ENCODE measurements at regions not wholly inside any gene's neighbourhood (a gene's known extent, or its start where the extent isn't known, plus 50 kb on each side); places are given as distances from the start of the nearest gene placed in this dataset.

DNA sequence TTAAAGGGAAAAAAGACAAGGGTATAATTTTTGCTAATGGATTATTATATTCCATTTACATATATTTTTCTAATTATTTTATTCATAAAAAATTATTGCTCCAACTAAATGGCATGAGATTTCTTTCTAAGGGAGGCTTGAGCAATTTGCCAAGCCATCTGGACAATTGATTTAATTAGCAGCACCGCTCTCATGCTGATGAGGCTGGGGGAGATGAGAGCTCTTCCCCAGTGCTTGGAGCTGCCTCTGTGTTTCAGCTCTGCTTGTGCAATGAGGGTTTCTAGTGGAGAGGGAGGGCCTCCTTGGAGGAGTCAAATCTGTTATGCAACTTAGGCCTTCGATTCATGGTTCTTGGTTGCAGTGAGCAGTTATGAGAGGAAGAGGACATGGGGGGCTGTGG, 574.3 kb downstream of the TCERG1L start:
- peaks cover 2% of the 10 kb centered on the region for H3K27me3 Mint-ChIP-seq (ENCODE audit: low read depth)
- H3K9me3 Mint-ChIP-seq = no peaks in the 10 kb centered on the region
- no peak overlapping the region for H3K4me3 Mint-ChIP-seq
- intact Hi-C loops (cut with micrococcal nuclease) = no loop called here
- H3K4me1 Mint-ChIP-seq (ENCODE audit: low read depth) = no peaks in the 10 kb centered on the region
- CTCF ChIA-PET = no interaction called here
- DNase-seq = no peak
- H3K27ac Mint-ChIP-seq = no peak overlapping the region
- no peaks in the 10 kb centered on the region for H3K36me3 Mint-ChIP-seq (ENCODE audit: low read depth)

DNA sequence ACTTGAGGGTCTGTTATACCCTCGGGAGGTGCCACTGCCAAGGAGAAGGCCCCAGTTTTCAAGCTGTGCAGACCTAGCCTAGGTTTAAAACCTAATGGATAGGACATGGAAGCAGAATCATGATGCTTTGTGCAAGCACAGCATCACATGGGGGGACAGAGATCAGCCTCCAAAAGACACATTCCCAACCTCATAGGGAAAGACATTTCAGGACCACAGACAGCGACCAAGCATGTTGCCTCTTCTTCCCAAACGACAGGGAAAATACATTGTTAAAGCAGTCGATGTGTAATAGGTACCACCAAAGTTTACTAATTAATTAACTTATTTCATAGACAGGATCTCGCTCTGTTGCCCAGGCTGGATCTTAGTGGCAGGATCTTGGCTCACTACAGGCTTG, 573.9 kb downstream of the TCERG1L start:
- Mint-ChIP-seq H3K4me3 (no peak overlapping the region), H3K4me1 (ENCODE audit: low read depth) (no peaks in the 10 kb centered on the region), H3K27ac (no peak overlapping the region), H3K36me3 (ENCODE audit: low read depth) (no peaks in the 10 kb centered on the region), H3K27me3 (ENCODE audit: low read depth) (peaks cover 2% of the 10 kb centered on the region), H3K9me3 (no peaks in the 10 kb centered on the region)
- DNase-seq = no peak
- intact Hi-C loops (cut with micrococcal nuclease) = no loop called here
- CTCF ChIA-PET = no interaction called here

DNA sequence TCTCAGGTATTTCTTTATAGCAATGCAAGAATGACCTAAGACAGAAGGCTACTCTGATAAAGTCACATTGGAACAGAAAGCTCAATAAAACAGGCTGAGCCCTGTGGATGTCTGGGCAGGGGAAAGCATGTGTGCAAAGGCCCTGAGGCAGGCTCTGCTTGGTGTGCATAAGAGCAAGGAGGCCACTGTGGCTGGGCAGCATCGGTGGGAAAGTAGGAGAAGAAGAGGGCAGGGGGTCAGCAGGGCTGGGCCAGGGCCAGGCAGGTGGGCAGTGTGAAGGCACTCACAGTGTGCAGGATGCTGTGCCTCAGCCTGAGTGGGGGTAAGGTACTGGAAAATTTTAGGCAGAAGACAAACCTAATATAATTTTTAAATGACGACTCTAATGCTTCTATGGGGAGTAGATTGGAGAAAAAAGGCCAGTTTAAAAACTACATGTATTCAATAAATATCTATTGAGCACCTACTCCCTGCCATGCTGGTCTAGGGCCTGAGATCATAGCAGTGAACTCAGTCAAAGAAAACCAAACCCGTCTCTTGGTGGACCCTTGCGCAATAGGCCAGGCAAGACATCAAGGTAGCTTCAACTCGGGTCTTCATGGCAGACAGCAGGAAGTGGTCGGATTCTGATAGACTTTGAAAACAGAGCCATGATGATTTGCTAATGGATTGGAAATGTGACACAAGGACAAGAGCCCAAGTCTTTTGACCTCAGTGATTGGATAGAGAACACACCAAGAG, 572.3 kb downstream of the TCERG1L start:
- CTCF ChIA-PET = no interaction called here
- no peak overlapping the region for H3K27ac Mint-ChIP-seq
- H3K36me3 Mint-ChIP-seq (ENCODE audit: low read depth) = no peaks in the 10 kb centered on the region
- no peaks in the 10 kb centered on the region for H3K4me1 Mint-ChIP-seq (ENCODE audit: low read depth)
- intact Hi-C loops (cut with micrococcal nuclease) = no loop called here
- H3K9me3 Mint-ChIP-seq = no peaks in the 10 kb centered on the region
- H3K27me3 Mint-ChIP-seq (ENCODE audit: low read depth) = peaks cover 2% of the 10 kb centered on the region
- no peak for DNase-seq
- H3K4me3 Mint-ChIP-seq = no peak overlapping the region

DNA sequence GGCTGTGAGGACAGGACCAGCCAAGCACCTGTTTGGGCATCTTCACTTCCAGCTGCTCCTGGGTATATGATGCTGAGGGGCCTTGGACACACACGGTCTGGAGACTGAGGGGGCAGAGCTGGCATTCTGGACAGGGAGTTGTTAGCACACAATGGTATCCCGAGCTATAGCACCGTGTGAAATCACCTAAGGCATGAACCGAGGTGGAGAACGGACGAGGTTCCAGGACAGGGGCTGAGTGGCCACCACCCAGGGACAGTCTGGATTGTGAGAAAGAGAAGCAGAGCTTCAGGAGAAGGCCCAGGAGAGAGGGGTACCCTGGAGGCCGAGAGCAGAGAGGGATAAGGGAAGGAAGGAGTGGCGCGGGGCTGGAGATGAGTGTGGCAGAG, 571.8 kb downstream of the TCERG1L start:
- no peaks in the 10 kb centered on the region for H3K36me3 Mint-ChIP-seq (ENCODE audit: low read depth)
- H3K27me3 Mint-ChIP-seq (ENCODE audit: low read depth) = no peaks in the 10 kb centered on the region
- CTCF ChIA-PET = no interaction called here
- no peaks in the 10 kb centered on the region for H3K4me1 Mint-ChIP-seq (ENCODE audit: low read depth)
- H3K4me3 Mint-ChIP-seq = no peak overlapping the region
- H3K27ac Mint-ChIP-seq = no peak overlapping the region
- no peaks in the 10 kb centered on the region for H3K9me3 Mint-ChIP-seq
- intact Hi-C loops (cut with micrococcal nuclease) = no loop called here
- no peak for DNase-seq

DNA sequence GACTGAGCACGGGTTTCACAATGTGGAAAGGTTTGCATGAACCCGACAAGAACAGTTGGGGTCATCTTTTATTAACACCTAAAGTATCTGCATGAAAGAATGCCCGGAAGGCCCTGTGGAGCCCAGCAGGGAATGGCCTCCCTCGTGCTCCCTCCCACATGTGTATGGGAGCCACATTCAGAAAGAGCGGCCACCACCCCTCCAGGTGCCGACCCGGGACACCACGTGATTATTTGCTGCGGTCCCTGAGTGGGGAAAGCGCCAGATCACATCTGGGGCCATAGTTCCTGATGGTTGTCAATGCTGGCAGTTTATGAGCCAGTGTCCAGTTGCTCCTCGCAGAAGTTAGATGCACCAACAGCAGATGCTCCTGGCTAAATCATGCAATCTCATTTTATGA, 571.4 kb downstream of the TCERG1L start:
- intact Hi-C loops (cut with micrococcal nuclease) = no loop called here
- H3K27me3 Mint-ChIP-seq (ENCODE audit: low read depth) = no peaks in the 10 kb centered on the region
- H3K4me1 Mint-ChIP-seq (ENCODE audit: low read depth) = no peaks in the 10 kb centered on the region
- CTCF ChIA-PET = no interaction called here
- H3K9me3 Mint-ChIP-seq = no peaks in the 10 kb centered on the region
- DNase-seq = no peak
- H3K36me3 Mint-ChIP-seq (ENCODE audit: low read depth) = no peaks in the 10 kb centered on the region
- H3K4me3 Mint-ChIP-seq = no peak overlapping the region
- H3K27ac Mint-ChIP-seq = no peak overlapping the region

DNA sequence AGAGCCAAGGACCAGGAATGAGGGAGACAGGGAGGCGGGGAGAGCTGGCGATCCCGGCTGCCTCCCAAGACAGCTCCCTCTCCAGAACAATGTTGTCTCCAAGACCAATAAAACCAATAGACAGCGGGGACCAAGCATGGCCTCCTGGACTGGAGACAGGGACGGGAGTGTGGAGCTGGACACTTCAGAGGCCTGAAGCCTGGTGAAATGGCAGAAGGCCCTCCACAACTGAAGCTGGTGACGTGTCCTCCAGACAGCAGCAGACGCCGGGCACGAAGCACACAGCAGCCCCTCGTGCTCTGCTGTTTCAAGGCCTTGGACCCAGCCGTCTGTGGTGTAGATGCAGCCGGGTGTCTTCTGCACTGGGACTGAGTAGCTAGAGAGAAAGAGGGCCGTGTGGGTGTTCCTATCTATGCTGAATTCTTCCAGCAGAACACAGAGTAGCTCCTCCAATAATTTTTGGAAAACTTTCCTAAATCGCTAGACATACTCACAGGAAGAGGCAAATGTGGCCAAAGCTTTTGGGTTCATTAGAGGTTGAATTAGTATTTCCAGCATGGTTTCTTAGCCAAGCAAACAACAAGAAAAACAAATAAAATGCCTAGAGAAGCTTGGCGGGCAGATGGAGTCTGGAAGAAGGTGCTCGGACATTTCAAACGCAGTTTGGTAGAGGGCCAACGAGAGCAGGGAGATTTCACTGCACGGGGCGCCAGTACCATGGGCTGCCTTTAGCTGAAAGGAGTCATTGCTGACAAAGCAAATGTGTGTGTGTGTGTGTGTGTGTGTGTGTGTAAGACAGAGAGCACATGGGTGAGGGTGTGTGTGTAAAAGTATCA, 570.4 kb downstream of the TCERG1L start:
- no peak overlapping the region for H3K4me3 Mint-ChIP-seq
- no peak for DNase-seq
- no peaks in the 10 kb centered on the region for H3K36me3 Mint-ChIP-seq (ENCODE audit: low read depth)
- H3K9me3 Mint-ChIP-seq = no peaks in the 10 kb centered on the region
- CTCF ChIA-PET = no interaction called here
- no peak overlapping the region for H3K27ac Mint-ChIP-seq
- H3K4me1 Mint-ChIP-seq (ENCODE audit: low read depth) = no peaks in the 10 kb centered on the region
- intact Hi-C loops (cut with micrococcal nuclease) = no loop called here
- H3K27me3 Mint-ChIP-seq (ENCODE audit: low read depth) = no peaks in the 10 kb centered on the region

DNA sequence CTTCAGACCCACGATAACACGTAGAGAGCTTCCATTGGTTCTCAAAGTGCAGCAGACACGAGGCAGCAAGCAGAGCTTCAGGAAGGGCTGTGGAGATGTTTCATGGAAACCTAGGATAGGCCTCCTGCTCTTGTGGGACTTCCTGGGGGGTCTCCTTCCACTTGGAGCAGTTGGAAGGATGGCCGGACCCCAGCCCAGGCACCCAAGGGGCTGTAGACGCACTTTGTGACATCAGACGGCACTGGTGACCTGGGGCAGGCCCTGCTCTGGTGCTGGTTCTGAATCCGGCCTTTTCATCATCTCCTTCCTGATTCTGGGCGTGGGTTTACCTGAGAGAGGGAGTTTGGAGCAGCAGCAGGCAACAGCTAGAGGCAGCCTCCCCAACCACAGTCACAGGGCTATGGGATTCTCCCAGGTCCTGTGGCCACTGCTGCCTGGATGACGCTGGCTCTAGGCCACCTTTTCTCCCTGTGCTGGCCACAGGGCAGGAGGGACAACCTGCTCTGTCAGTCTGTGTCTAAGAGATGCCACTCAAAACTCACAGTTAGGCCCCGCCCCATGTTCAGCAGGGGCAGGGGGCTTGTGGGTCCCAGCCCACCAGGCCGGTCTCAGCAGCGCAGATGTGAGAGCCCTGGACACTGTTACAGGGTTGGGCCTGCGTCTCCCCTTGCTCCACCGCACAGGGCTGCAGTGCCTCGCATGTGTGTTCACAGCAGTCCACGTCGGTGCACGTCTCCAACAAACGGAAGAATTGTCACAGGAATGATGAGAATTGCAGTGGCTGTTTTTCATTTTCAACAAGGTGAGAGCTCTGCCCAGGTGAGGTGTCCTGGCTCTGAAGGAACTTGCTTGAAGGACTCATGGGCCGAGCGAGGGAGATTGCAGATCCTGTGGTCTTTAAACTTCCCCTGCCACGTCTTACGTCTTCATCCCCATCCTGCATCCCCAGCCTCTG, 569.3 kb downstream of the TCERG1L start:
- intact Hi-C loops (cut with micrococcal nuclease) = no loop called here
- Mint-ChIP-seq H3K36me3 (ENCODE audit: low read depth) (no peaks in the 10 kb centered on the region), H3K27ac (no peak overlapping the region), H3K9me3 (no peaks in the 10 kb centered on the region), H3K27me3 (ENCODE audit: low read depth) (no peaks in the 10 kb centered on the region), H3K4me3 (no peak overlapping the region), H3K4me1 (ENCODE audit: low read depth) (no peaks in the 10 kb centered on the region)
- CTCF ChIA-PET = no interaction called here
- DNase-seq = no peak

DNA sequence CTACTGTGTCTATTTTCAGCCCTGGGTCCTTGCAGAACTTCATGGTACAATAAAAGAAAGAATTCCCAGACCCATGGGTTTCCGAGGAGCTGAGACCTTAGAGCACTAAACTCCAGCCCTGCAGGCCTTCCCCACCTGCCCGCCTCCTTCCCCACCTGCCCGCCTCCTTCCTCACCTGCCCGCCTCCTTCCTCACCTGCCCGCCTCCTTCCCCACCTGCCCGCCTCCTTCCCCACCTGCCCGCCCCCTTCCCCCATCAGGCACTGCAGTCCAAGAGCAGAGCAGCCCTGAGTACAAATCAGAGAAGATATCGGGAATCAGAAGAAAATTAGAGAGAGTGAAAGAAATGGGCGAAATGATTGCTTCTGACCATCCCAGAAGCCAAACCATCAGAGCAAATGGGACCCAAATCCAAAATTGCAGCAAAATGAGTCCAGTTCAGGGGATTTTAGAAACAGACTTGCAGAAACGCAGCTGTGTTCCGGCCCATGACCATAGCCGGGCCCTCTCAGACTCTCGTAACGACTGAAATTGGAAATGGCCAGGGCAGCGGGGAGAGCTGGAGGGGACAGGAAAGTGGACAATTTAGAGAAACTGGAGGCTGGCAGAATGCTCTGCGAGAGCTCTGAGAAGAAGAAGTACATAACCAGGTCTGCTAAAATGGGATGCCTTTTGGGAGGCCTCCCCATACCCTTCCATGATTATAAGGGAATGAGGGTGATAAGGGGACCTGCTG, 568.4 kb downstream of the TCERG1L start:
- Mint-ChIP-seq H3K36me3 (ENCODE audit: low read depth) (no peaks in the 10 kb centered on the region), H3K4me1 (ENCODE audit: low read depth) (no peaks in the 10 kb centered on the region), H3K27me3 (ENCODE audit: low read depth) (no peaks in the 10 kb centered on the region), H3K9me3 (no peaks in the 10 kb centered on the region), H3K27ac (no peak overlapping the region), H3K4me3 (no peak overlapping the region)
- CTCF ChIA-PET = no interaction called here
- intact Hi-C loops (cut with micrococcal nuclease) = no loop called here
- no peak for DNase-seq

DNA sequence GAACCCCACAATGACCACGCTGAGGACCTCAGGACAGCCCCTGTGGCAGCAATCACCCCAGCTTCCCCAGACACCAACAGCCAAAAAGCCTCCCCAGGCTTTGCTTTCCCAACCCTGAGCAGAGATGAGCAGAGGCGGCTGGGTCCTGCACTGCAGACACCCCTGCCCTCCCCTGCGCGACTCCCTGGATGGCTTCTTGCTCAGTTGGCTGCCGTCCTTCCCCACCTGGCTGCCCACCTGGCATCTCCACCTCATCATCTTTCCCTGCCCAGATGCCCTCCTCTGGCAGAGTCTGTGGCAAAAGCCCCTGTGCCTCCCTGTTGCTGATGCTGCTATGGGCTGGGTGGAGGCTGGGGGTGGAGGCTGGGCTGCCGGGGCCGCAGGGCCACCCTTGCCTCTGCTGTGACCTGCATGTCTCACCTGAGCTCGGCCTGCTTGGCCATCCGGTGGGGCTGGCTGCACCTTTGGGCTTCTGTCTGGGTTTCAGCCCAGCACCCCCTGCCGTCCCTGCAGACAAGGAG, 567.7 kb downstream of the TCERG1L start:
- H3K27me3 Mint-ChIP-seq (ENCODE audit: low read depth) = no peaks in the 10 kb centered on the region
- H3K36me3 Mint-ChIP-seq (ENCODE audit: low read depth) = no peaks in the 10 kb centered on the region

DNA sequence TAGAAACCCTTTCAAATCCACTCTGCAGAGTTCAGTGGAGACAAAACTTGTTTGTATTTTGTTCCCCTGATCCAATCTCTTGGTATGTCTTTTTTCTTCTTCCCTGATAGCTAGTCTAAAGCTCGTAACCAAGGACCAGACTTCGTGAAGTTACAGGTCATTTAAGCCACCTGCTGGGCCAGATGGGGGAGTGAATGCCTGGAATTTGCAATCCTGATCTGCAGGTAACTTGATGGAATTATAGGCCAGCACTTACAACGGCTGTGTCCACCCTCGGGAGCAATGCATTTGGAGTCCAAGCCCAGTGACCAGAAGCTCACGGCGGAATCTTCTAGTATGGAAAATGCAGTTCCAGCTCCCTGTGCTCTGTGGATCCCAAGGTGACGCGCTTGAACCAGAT, 566.9 kb downstream of the TCERG1L start:
- intact Hi-C loops (cut with micrococcal nuclease) = no loop called here
- H3K4me1 Mint-ChIP-seq (ENCODE audit: low read depth) = no peaks in the 10 kb centered on the region
- H3K4me3 Mint-ChIP-seq = no peak overlapping the region
- H3K9me3 Mint-ChIP-seq = no peaks in the 10 kb centered on the region
- no peak for DNase-seq
- no peaks in the 10 kb centered on the region for H3K36me3 Mint-ChIP-seq (ENCODE audit: low read depth)
- no peaks in the 10 kb centered on the region for H3K27me3 Mint-ChIP-seq (ENCODE audit: low read depth)
- no peak overlapping the region for H3K27ac Mint-ChIP-seq
- CTCF ChIA-PET = no interaction called here

More for the DNA sequence above, 567.7 kb downstream of the TCERG1L start:
- Mint-ChIP-seq H3K27ac (no peak overlapping the region), H3K9me3 (no peaks in the 10 kb centered on the region), H3K4me1 (ENCODE audit: low read depth) (no peaks in the 10 kb centered on the region), H3K4me3 (no peak overlapping the region)
- intact Hi-C loops (cut with micrococcal nuclease) = no loop called here
- DNase-seq = no peak
- CTCF ChIA-PET = no interaction called here

DNA sequence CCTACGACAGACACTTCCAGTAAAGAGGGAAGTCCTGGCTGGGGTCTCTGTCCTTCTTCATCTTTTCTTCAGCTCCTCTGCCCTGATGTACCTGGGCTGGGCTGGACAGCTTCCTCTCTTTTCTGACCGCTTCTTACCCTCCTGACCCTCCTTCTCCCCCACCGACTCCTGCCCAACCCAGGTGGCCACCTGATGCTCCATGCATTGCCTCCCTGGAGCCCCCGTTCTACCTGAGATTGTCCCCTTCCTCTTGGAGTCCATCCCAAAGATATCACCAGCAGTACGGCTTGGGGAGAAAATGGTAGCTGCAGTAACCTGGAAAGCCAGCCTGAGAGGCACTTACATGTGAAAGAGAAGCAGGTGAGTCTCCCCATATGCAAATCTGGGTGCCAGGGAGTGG, 566.3 kb downstream of the TCERG1L start:
- Mint-ChIP-seq H3K4me1 (ENCODE audit: low read depth) (no peaks in the 10 kb centered on the region), H3K4me3 (no peak overlapping the region), H3K27ac (no peak overlapping the region)

DNA sequence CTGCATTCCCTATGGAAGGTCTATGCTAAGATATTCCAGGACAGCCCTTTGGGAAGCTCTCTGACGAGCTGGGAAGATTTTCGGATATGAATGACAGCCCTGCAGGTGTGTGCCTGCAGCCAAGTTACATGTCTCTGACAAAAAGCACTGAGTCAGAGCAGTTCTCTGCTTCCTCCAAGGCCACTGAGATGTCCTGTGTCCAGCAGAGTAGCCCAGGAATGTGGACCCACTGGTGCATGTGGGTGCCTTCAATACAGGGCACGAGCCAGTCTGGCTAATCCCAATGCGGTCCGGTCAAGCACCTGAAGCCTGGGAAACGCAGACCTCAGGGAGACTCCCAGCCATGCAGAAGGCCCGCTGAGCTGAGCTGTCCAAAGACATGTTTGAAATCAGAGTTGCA, 565.7 kb downstream of the TCERG1L start:
- no peak overlapping the region for H3K4me3 Mint-ChIP-seq
- H3K9me3 Mint-ChIP-seq = no peaks in the 10 kb centered on the region
- H3K27me3 Mint-ChIP-seq (ENCODE audit: low read depth) = no peaks in the 10 kb centered on the region
- CTCF ChIA-PET = no interaction called here
- intact Hi-C loops (cut with micrococcal nuclease) = no loop called here
- DNase-seq = no peak
- H3K27ac Mint-ChIP-seq = no peak overlapping the region
- H3K4me1 Mint-ChIP-seq (ENCODE audit: low read depth) = no peaks in the 10 kb centered on the region
- no peaks in the 10 kb centered on the region for H3K36me3 Mint-ChIP-seq (ENCODE audit: low read depth)

More for the DNA sequence above, 566.3 kb downstream of the TCERG1L start:
- intact Hi-C loops (cut with micrococcal nuclease) = no loop called here
- Mint-ChIP-seq H3K27me3 (ENCODE audit: low read depth) (no peaks in the 10 kb centered on the region), H3K9me3 (no peaks in the 10 kb centered on the region), H3K36me3 (ENCODE audit: low read depth) (no peaks in the 10 kb centered on the region)
- CTCF ChIA-PET = no interaction called here
- no peak for DNase-seq
